ENCODE measurements at regions not wholly inside any gene's neighbourhood (a gene's known extent, or its start where the extent isn't known, plus 50 kb on each side); places are given as distances from the start of the nearest gene placed in this dataset.

DNA sequence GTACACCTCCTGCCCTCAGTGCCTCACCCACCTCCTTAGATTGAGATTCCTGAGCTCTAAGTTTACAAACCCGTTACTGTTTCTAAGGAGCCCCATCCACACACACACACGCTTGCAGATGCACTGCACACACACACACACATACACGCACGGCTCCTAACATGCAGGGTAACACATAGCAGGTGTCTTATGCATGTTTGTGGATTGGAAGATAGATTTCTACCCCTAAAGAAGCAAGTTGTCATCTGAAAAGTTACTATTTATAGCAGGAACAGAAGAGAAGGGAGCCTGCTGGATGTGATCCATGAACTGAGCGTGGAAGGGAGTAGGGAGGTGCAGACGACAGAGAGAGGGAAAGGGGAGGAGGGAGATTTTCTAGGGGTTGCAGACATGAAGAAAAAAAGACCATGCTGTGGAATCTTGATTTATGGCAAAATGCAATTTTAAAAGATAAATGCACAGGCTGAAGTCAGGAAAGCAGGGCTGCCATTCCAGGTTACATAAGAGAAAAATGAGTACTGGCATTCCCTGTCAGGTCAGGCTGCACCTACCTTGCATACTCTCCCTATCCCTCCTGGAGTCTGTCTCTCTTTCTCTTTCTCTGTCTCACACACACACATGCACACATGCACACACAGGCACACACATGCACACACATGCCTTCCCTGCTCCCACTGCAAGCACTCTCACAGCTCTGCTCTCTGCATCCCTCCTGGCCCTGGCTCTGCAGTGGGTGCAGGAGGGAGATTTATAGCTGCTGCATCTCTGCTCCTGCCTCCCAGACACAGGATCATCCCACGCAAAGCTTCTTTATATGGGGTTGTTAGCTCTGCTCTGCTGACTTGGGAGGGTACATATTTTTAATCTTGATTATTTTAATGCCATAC lies 192.6 kb upstream of the MYT1L start:
- 36% methylated on average over 7 of the region's 7 CpGs for WGBS
- Histone ChIP-seq H3K4me1 (peaks cover 9 to 41% (median 35%) of the 10 kb centered on the region in 4 donors), H3K4me3 (no peak overlapping the region), H3K9me3 (no peaks in the 10 kb centered on the region), H3K27me3 (no peaks in the 10 kb centered on the region), H3K27ac (replicated peaks in 1 of 4) (peak overlapping the region; percentile 44 to 62 (median 50)), H3K36me3 (no peaks in the 10 kb centered on the region)
- TF ChIP-seq POLR2AphosphoS5 (IDR thresholded peaks at IDR 0.05) = no peak
- TF ChIP-seq, protein P1, sequence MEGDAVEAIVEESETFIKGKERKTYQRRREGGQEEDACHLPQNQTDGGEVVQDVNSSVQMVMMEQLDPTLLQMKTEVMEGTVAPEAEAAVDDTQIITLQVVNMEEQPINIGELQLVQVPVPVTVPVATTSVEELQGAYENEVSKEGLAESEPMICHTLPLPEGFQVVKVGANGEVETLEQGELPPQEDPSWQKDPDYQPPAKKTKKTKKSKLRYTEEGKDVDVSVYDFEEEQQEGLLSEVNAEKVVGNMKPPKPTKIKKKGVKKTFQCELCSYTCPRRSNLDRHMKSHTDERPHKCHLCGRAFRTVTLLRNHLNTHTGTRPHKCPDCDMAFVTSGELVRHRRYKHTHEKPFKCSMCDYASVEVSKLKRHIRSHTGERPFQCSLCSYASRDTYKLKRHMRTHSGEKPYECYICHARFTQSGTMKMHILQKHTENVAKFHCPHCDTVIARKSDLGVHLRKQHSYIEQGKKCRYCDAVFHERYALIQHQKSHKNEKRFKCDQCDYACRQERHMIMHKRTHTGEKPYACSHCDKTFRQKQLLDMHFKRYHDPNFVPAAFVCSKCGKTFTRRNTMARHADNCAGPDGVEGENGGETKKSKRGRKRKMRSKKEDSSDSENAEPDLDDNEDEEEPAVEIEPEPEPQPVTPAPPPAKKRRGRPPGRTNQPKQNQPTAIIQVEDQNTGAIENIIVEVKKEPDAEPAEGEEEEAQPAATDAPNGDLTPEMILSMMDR (IDR thresholded peaks at IDR 0.05) = no peak
- no peak for TF ChIP-seq POLR2A (IDR thresholded peaks at IDR 0.05; ENCODE audit: low read depth)
- TF ChIP-seq EP300 (IDR thresholded peaks at IDR 0.05) = no peak
- intact Hi-C loops (cut with DNase I) = no loop called here
- DNase-seq (ENCODE audit: extremely low spot score) = no peak

DNA sequence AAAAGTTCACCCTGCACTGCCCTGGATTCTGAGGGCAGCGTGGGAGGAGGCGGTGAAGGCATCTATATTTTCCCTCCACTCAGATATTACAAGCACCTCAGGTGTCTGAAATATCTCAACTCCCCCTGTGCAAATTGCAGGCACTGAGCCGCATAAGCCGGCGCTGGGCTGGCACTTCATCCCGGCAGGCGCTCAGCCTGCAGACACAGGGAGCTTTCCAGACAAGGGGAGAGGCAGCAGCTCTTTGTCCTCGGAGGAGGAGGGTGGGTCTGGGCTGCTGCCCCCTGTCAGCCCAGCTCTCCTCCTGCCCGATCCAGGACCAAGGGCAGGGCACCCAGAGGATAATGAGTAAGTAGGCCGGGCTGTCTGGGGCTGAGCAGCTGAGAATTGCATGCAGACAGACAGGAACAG lies 189.3 kb upstream of the MYT1L start:
- Histone ChIP-seq H3K4me3 (no peak overlapping the region), H3K27me3 (no peaks in the 10 kb centered on the region), H3K27ac (replicated peaks in 1 of 4) (no peak overlapping the region), H3K4me1 (peaks cover 9 to 41% (median 35%) of the 10 kb centered on the region in 4 donors), H3K36me3 (no peaks in the 10 kb centered on the region), H3K9me3 (no peaks in the 10 kb centered on the region)
- TF ChIP-seq POLR2AphosphoS5 (IDR thresholded peaks at IDR 0.05) (no peak), EP300 (IDR thresholded peaks at IDR 0.05) (no peak), POLR2A (IDR thresholded peaks at IDR 0.05; ENCODE audit: low read depth) (no peak)
- TF ChIP-seq, protein P1 (IDR thresholded peaks at IDR 0.05) = no peak
- WGBS = 34% methylated on average over 6 of the region's 10 CpGs
- intact Hi-C loops (cut with DNase I) = no loop called here
- no peak for DNase-seq (ENCODE audit: extremely low spot score)

DNA sequence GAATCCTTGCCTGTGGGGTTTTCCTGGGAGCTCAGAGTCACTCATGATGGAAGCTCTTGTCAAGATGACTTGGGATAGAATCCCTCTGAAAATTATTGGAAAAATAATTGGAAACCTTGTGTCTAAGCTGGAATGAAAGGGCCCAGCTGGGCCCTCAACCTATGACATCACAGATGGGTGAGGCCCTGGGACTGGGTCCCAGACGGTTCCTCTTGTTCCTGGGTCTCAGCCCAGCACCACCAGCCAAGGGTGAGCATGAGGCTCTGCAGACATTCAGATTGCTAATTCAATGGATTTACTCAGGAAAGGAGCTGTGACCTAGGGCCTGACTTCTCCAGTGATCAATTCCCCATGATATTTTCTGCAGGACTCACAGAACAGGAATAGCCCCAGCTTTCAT lies 188.3 kb upstream of the MYT1L start:
- Histone ChIP-seq H3K27me3 (no peaks in the 10 kb centered on the region), H3K4me1 (peaks cover 9 to 39% (median 32%) of the 10 kb centered on the region in 4 donors), H3K9me3 (no peaks in the 10 kb centered on the region), H3K36me3 (no peaks in the 10 kb centered on the region), H3K4me3 (no peak overlapping the region), H3K27ac (replicated peaks in 1 of 4) (no peak overlapping the region)
- TF ChIP-seq POLR2AphosphoS5 (IDR thresholded peaks at IDR 0.05) (no peak), EP300 (IDR thresholded peaks at IDR 0.05) (no peak), POLR2A (IDR thresholded peaks at IDR 0.05; ENCODE audit: low read depth) (no peak)
- TF ChIP-seq, protein P1 (IDR thresholded peaks at IDR 0.05) = no peak
- DNase-seq (ENCODE audit: extremely low spot score) = no peak
- 43% methylated on average over 1 of the region's 1 CpG for WGBS
- intact Hi-C loops (cut with DNase I) = no loop called here

DNA sequence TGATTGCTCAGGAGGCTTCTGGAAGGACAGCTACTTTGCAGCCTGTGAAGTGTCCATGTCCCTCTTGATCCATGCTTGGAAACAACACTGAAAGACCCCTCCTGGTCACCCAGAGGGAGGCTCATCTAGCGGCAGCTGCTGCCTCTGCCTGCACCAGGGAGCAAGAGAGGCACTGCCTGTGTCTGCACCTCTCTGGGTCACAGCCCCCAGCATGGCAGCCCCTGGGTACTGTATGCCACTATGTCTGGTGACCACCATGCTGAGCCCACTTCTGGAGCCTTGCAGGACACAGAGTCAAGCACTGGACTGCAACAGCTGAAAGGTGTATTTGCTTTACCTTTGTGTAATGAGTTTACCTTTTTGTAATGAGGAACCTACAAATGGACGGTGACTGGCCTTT lies 186.3 kb upstream of the MYT1L start:
- no peak for DNase-seq (ENCODE audit: extremely low spot score)
- Histone ChIP-seq H3K27ac (replicated peaks in 1 of 4) (no peak overlapping the region), H3K9me3 (no peaks in the 10 kb centered on the region), H3K4me1 (peaks cover 3 to 20% (median 12%) of the 10 kb centered on the region in 4 donors), H3K36me3 (no peaks in the 10 kb centered on the region), H3K27me3 (no peaks in the 10 kb centered on the region), H3K4me3 (no peak overlapping the region)
- intact Hi-C loops (cut with DNase I) = no loop called here
- no peak for TF ChIP-seq POLR2A (IDR thresholded peaks at IDR 0.05; ENCODE audit: low read depth)
- TF ChIP-seq EP300 (IDR thresholded peaks at IDR 0.05) = no peak
- TF ChIP-seq POLR2AphosphoS5 (IDR thresholded peaks at IDR 0.05) = no peak
- TF ChIP-seq, protein P1 (IDR thresholded peaks at IDR 0.05) = no peak
- 100% methylated on average over 1 of the region's 2 CpGs for WGBS
